HepG2 (cell line): ENCODE measurements at regions not wholly inside any gene's neighbourhood (a gene's known extent, or its start where the extent isn't known, plus 50 kb on each side); places are given as distances from the start of the nearest gene placed in this dataset.

Experiments used
- ATAC-seq: fragments of 200-7000 bp; cut with Tn5 transposase; 3 replicates; pipeline ENCODE4 v1.9.1; 2020; ENCODE audit warnings: mild to moderate bottlenecking, moderate library complexity
- BruUV-seq: library from RNA; stranded (reverse); fragments of 400-500 nt; replicated peaks from 2 replicates; lab custom pipeline; 2021; lab: Mats Ljungman, UMichigan
- CTCF ChIA-PET: fragments of 300-600 bp; formaldehyde crosslinking; extraction: SDS; loops from one replicate; lab custom pipeline; 2021; ENCODE audit warnings: low total read pairs, inconsistent platforms, low intra/inter-chr PET ratio; lab: Yijun Ruan, JAX
- POLR2A ChIA-PET: fragments of 350-600 bp; sonication (Branson Sonifier 250); formaldehyde crosslinking; loops from one replicate; lab custom pipeline; 2020; ENCODE audit warnings: antibody characterized with exemption, inconsistent platforms; lab: Yijun Ruan, JAX
- DNase-seq: peaks from one replicate; pipeline ENCODE4 v3.0.0-alpha.2; 2015; ENCODE audit warnings: low spot score
- FAIRE-seq: peaks from 3 replicates; lab custom pipeline; 2011; peaks lifted over from hg19 to GRCh38; lab: Jason Lieb, UNC
- H2AFZ ChIP-seq: one replicate; pipeline ENCODE4 v1.6.1; 2011; ENCODE audit warnings: low read length, inconsistent platforms
- H3K27ac ChIP-seq: fragments of 300-600 bp; 3 replicates; pipeline ENCODE4 v1.8.0; 2011; ENCODE audit warnings: mixed run types, mild to moderate bottlenecking, mixed read lengths, low read length, inconsistent platforms; ENCODE audit not compliant: insufficient read depth; ENCODE audit errors: extremely low read length
- H3K27me3 ChIP-seq, 2 experiments: fragments of 200-600 bp in 1 of 2; 2 replicates in 1 of 2; 3 replicates in 1 of 2; pipeline versions ENCODE4 v1.6.0 to v1.8.0; 2011; ENCODE audit warnings: low read length in 2 of 2, mild to moderate bottlenecking in 2 of 2, moderate library complexity in 2 of 2, inconsistent platforms in 1 of 2; ENCODE audit not compliant: insufficient read depth in 2 of 2, control insufficient read depth in 1 of 2
- H3K36me3 ChIP-seq, 2 experiments: fragments of 200-600 bp in 1 of 2; replicated peaks in 1 of 2; 2 replicates in 1 of 2; 3 replicates in 1 of 2; pipeline versions ENCODE4 v1.5.1 to v1.8.0; 2011; ENCODE audit warnings: low read length in 2 of 2, inconsistent platforms in 1 of 2; ENCODE audit not compliant: insufficient read depth in 2 of 2, control insufficient read depth in 1 of 2
- H3K4me1 ChIP-seq: 2 replicates; pipeline ENCODE4 v1.5.1; 2012; ENCODE audit warnings: low read length, inconsistent platforms; ENCODE audit not compliant: insufficient read depth
- H3K4me2 ChIP-seq: 2 replicates; pipeline ENCODE4 v1.6.0; 2011; ENCODE audit warnings: low read depth, low read length, inconsistent platforms
- H3K4me3 ChIP-seq, 3 experiments: fragments of 200-600 bp in 1 of 3; sonication (generic), shearing (Covaris generic) in 1 of 3; replicated peaks in 1 of 3; 2 replicates each; pipeline ENCODE4 v1.5.1; 2011 to 2016; ENCODE audit warnings: low read length in 3 of 3, inconsistent platforms in 2 of 3, low read depth in 2 of 3, mild to moderate bottlenecking in 2 of 3, control low read depth in 1 of 3, mixed read lengths in 1 of 3; ENCODE audit not compliant: insufficient read depth in 1 of 3
- H3K79me2 ChIP-seq: one replicate; pipeline ENCODE4 v1.6.1; 2011; ENCODE audit warnings: low read length, inconsistent platforms; ENCODE audit not compliant: insufficient read depth
- H3K9ac ChIP-seq: 2 replicates; pipeline ENCODE4 v1.6.0; 2011; ENCODE audit warnings: mild to moderate bottlenecking, low read depth, low read length, inconsistent platforms; ENCODE audit not compliant: insufficient read depth
- H3K9me3 ChIP-seq: 2 replicates; pipeline ENCODE4 v1.5.1; 2012; ENCODE audit warnings: mild to moderate bottlenecking, low read length
- H4K20me1 ChIP-seq: 2 replicates; pipeline ENCODE4 v1.6.0; 2011; ENCODE audit warnings: inconsistent platforms, mild to moderate bottlenecking, low read length, moderate library complexity; ENCODE audit not compliant: insufficient read depth
- GZF1 ChIP-seq: sonication (generic); formaldehyde crosslinking; IDR thresholded peaks from 2 replicates; pipeline ENCODE4 v1.5.1; 2020; ENCODE audit warnings: mild to moderate bottlenecking, missing genetic modification reagents
- HINFP ChIP-seq: sonication (generic); formaldehyde crosslinking; IDR thresholded peaks from 2 replicates; pipeline ENCODE4 v1.4.0; 2020; ENCODE audit warnings: low read depth, mild to moderate bottlenecking, missing genetic modification reagents
- LBX2 ChIP-seq: sonication (generic); formaldehyde crosslinking; IDR thresholded peaks from 2 replicates; pipeline ENCODE4 v1.5.0; 2020; ENCODE audit warnings: missing genetic modification reagents, mild to moderate bottlenecking, borderline replicate concordance
- MATR3 ChIP-seq: sonication (generic); formaldehyde crosslinking; IDR thresholded peaks from 2 replicates; pipeline ENCODE4 v1.4.0; 2020; ENCODE audit warnings: missing genetic modification reagents
- RNF2 ChIP-seq: fragments of 450-650 bp; conservative IDR thresholded peaks from 2 replicates; pipeline ENCODE4 v1.6.1; 2016; ENCODE audit warnings: low read depth
- RNF219 ChIP-seq: sonication (generic); formaldehyde crosslinking; IDR thresholded peaks from 2 replicates; pipeline ENCODE4 v1.5.0; 2020; ENCODE audit warnings: mild to moderate bottlenecking, missing genetic modification reagents
- SP140L ChIP-seq: sonication (generic); formaldehyde crosslinking; IDR thresholded peaks from 2 replicates; pipeline ENCODE4 v1.4.0; 2020; ENCODE audit warnings: missing genetic modification reagents, borderline replicate concordance
- SRSF4 ChIP-seq: fragments of 200-400 bp; formaldehyde crosslinking; IDR thresholded peaks from one replicate; pipeline ENCODE4 v1.6.1; 2018; ENCODE audit warnings: mild to moderate bottlenecking, low read depth, low read length, moderate library complexity; ENCODE audit not compliant: poor library complexity, severe bottlenecking
- TBX2 ChIP-seq: sonication (generic); formaldehyde crosslinking; IDR thresholded peaks from 2 replicates; pipeline ENCODE4 v1.5.0; 2020; ENCODE audit warnings: missing genetic modification reagents, mild to moderate bottlenecking, borderline replicate concordance
- ZNF138 ChIP-seq: sonication (generic); formaldehyde crosslinking; IDR thresholded peaks from 2 replicates; pipeline ENCODE4 v1.5.0; 2020; ENCODE audit warnings: mild to moderate bottlenecking, low read depth, missing genetic modification reagents
- ZNF251 ChIP-seq: sonication (generic); formaldehyde crosslinking; IDR thresholded peaks from 2 replicates; pipeline ENCODE4 v1.9.0; 2021; ENCODE audit warnings: mild to moderate bottlenecking, missing genetic modification reagents
- ZNF530 ChIP-seq: sonication (generic); formaldehyde crosslinking; IDR thresholded peaks from 2 replicates; pipeline ENCODE4 v1.5.0; 2020; ENCODE audit warnings: low read depth, mild to moderate bottlenecking, missing genetic modification reagents
- ZNF552 ChIP-seq: sonication (generic); formaldehyde crosslinking; IDR thresholded peaks from 2 replicates; pipeline ENCODE4 v1.9.0; 2022; ENCODE audit warnings: missing genetic modification reagents, mild to moderate bottlenecking, borderline replicate concordance
- WGBS: methylation state at CpG from one replicate; pipeline ENCODE4 v1.1.6; 2017; ENCODE audit warnings: low lambda C conversion rate; 5-methylcytosine and 5-hydroxymethylcytosine counted together
- in situ Hi-C: cut with HindIII; loops from 2 replicates; pipeline ENCODE4 v1.10.0; 2017; ENCODE audit warnings: low pct_unique_long_range_greater_than_20kb; ENCODE audit not compliant: extremely low pct_ligation_motif_present
- intact Hi-C: fragments of 100-400 bp; cut with micrococcal nuclease; formaldehyde crosslinking; loops from one replicate; pipeline ENCODE4 v1.10.0; 2022; ENCODE audit not compliant: unreplicated experiment

- ChIA-PET POLR2A (no interaction called here), CTCF (no interaction called here)
- no peak for FAIRE-seq
- no peaks in the 10 kb centered on the region for H3K79me2 ChIP-seq
- H2AFZ ChIP-seq, result no peak overlapping the region
- H3K27me3 ChIP-seq, result peaks cover 1 to 8% of the 10 kb centered on the region in 2 experiments; a peak in 2 of 5 replicates
- no peak overlapping the region for H3K27ac ChIP-seq
- 55% methylated on average over 9 of the region's 11 CpGs for WGBS
- in situ Hi-C loops, result no loop called here
- no peaks in the 10 kb centered on the region for H4K20me1 ChIP-seq
- H3K4me3 ChIP-seq, result no peak overlapping the region
- no peaks in the 10 kb centered on the region for H3K9me3 ChIP-seq
- no peak for ATAC-seq
- no peak overlapping the region for H3K9ac ChIP-seq
- no TSS peak for BruUV-seq
- no peak overlapping the region for H3K4me2 ChIP-seq
- H3K36me3 ChIP-seq, result no peaks in the 10 kb centered on the region
- H3K4me1 ChIP-seq, result no peaks in the 10 kb centered on the region
- TF ChIP-seq ZNF552 (CRISPR knock-in tag) (no peak), LBX2 (CRISPR knock-in tag) (no peak), GZF1 (CRISPR knock-in tag) (no peak), ZNF138 (CRISPR knock-in tag) (no peak), SRSF4 (no peak), RNF219 (no peak), HINFP (CRISPR knock-in tag) (no peak), TBX2 (CRISPR knock-in tag) (no peak), ZNF530 (no peak), RNF2 (no peak), SP140L (CRISPR knock-in tag) (no peak), ZNF251 (no peak), MATR3 (CRISPR knock-in tag) (no peak)
- intact Hi-C loops, result no loop called here
- DNase-seq, result no peak
Measured at GRCh38 chr1:67608661-67609576, 76.1 kb upstream of the GADD45A start.
